IPS DF 4.7 (cell line): ENCODE measurements at regions not wholly inside any gene's neighbourhood (a gene's known extent, or its start where the extent isn't known, plus 50 kb on each side); places are given as distances from the start of the nearest gene placed in this dataset.
"Not testable (repeated sequence)": the region's sequence is repeated elsewhere in the genome, so short reads cannot be mapped to it uniquely, and the experiment has no call there.

Experiments
- DNase-seq: peaks from one replicate; pipeline ENCODE4 v3.0.0-alpha.2; 2013; ENCODE audit warnings: low spot score; ENCODE audit errors: extremely low read depth

DNA sequence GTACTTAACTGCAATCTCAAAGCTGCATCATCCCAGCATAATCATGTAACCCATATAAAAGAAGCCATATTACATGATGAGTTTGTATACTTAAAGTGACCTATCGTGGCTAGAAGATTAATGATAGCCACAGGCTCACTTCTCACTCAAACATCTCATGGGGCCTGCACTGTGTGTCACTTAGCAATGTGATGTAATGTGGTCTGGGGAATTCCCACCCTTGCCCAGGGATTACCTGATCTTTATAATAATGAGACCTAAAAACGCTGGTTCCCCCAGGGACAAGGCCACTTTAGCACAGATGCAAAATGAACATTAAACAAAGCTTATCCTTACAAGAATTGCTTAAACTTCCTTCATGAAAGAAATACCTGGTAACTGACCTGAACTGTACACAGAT is 427.1 kb upstream of the CNTNAP5 start:
- no peak for DNase-seq

DNA sequence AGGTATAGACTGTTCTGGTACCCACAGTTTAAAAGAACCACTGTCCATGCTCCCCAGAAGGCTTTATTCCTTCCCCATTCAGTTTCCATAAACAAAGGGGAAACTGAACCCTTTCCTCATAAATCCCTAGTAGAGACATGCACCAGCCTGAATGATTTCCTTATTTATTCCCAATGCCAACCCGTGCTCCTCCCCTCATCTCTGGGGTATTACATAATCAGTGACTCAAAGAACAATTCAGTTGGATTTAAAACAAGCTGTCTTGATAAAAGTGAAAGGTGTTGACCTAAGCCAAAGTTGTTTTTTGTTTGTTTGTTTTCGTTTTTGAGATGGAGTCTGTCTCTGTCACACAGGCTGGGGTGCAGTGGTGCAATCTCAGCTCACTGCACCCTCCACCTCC is 418.5 kb upstream of the CNTNAP5 start:
- DNase-seq, result no peak

DNA sequence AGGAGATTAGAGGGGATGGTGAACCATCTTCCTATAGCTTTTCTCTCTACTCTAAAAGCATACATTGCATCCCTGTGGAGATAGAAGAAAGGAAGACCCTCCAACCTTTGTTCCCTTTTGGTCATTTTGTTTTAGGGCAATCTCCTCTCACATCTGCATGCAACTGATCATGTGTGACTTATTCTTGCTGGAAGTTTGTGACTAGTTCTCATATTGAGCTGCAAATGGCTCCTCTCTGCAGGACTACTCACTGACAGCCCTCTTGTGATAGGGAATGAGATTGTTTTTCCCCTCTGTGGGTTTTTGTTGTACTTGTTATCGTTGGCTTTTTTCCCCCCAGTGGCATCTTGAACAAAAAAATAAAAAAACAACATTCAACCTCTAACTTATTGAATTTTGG is 416.0 kb upstream of the CNTNAP5 start:
- DNase-seq, result peak; percentile 16

DNA sequence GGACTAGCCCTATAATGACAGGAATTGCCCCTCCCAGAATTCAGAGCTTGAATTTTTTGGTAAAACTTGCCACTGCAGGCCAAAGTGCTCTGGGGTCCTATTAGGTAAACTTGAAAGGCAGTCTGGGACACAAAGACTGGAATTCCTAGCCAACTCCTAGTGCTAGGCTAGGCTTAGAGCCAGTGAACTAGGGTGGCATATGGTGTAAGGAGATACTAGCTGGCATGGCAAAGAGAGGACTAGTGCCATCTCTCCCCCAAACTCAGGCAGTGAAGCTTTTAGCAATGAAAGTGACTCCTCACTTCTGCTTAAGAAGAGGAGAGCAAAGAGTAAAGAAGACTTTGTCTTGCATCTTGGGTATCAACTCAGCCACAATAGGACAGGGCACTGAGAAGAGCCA is 410.5 kb upstream of the CNTNAP5 start:
- no peak for DNase-seq

DNA sequence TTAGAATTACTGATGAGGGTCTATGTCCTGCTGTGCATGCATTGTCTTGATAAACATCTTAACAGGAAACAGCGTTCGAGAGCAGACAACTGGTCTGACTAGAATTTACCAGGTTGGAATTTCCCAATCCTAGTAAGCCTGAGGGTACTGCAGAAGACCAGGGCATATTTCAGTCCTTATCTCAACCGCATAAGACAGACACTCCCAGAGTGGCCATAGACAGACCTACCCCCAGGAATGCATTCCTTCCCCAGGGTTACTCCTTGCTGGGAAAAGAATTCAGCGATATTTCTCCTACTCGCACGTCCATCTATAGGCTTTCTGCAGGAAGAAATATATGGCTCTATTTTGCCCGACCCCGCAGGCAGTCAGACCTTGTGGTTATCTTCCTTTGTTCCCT is 406.4 kb upstream of the CNTNAP5 start:
- not testable (repeated sequence) for DNase-seq

DNA sequence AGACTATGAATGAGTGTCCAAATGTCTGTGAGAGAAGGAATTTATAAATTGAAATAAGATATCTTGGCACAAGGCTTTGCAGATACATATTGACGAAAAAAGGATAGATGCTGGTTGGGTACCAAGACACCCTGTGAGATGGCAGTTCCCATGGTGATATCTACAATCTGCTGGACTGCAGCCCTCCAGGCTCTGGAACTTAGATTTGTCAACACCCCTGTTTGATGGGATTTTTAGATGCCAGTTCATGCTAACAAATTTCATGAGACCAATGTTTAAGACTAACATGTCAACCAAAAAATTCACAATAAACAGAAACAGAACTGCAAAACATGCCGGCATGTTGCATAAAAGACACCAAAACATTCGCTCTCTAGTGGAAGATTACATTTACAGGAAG is 400.3 kb upstream of the CNTNAP5 start:
- DNase-seq, result no peak

DNA sequence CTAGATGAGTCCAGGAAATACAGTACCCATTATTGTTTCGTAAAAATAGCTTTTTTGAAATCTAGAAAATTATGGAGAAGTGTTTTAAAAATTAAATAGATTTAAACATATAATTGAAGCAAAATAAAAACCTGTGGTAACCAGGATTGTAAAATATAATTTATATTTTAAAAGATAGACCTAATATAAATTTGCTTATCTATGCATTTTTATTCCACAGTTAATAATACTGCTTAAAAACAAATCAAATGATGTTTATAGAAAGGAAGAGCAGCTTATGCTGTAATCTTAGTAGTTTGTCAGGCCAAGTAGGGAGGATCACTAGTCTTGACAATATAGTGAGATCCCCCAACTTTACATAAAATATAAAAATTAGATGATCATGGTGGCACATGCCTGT is 388.9 kb upstream of the CNTNAP5 start:
- no peak for DNase-seq

DNA sequence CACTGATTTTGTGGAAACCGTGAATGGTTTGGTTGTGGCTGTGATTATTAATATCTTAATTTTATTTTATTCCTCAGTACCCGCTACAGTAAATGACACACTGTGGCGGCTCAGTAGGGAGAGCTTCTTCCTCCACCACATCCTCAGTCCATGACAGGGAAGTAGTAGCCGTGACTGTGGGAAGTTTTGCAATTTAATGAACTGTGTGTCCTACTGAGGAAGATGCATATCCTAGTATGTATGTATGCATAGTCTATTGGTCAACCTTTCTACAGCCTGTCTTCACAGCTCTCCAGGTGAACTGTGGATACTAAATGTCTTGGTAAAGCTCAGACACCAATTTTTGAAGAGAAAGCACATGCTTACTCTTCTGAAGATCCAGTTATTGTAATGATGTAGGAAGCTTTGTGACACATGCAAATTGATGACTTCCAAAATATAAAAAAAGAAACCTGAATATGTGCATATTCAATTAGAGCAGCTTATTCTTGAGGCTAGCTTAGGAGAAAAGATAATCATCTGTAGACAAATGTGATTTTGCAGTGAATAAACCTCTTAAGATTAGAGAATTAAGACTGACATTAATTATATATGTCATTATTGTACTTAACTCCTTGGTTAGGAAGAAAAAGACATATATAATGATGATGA is 384.3 kb upstream of the CNTNAP5 start:
- no peak for DNase-seq

DNA sequence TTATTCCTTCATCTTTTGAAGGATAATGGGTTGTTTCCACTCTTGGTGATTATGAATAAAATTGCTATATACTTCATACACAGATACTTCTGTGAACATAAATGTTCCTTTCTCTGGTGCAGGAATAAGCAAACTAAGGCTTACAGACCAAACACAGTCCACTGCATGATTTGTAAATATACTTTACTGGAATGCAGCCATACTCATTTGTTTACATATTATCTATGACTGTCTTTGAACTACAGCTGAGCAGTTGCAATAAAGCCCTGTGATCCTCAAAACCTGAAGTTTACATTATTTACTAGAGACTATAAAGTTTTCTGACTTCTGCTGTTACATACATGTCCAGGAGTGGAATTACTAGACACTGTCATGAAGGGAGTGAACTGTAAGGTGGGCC is 381.0 kb upstream of the CNTNAP5 start:
- no peak for DNase-seq

DNA sequence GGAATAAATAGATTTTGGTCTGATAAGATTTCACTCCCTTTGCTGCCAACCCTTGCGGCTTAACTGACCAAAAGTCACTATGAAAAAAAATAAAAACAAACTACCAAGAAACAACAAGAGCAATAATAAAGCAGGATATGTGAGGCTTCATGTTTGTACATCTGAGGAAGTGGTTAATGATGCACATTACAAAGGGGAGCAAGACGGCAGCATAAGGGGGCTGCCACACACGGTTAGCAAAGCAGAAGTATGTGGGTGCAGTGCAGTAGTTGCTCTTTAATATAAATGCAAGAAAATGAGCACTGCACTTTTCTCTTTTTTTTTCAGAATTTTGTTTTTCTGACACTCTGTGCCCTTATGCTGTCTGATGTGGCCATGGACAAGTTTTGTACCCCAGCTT is 377.1 kb upstream of the CNTNAP5 start:
- DNase-seq, result no peak

DNA sequence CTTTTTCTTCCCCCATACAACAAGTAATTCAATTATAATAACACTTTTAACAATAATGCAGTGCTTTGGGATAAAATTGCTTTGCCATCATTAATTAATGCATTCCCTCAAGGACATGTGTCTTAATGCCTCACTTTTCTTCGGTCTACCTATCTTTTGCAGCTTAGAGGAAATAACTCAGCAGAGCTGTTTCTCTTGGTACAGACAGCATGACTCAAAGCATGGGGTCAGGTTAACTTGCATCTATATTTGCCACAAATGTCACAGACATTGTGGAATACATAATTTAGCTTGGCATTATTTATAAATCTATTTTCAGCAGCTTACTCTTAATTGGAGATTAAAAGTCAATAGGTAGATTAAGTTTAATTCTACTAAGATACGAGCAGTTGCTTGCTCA is 376.1 kb upstream of the CNTNAP5 start:
- no peak for DNase-seq

DNA sequence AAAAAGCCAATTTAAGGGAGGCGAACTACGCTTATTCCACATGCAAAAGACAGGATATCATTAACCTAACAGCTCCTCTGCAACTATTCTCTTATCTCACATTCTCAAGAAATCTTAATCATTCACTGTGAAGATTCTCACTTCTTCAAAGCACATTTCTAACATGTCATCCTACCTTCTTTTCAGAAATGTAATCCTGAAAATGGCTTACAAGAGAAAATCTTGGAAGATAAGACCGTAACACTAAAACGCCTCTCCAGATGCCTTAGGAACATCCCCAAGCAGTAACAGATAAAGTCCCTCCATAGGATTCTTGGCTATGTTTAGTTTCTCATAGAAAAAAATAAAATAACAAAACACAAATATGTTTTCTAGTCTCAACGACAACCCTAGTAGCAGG is 373.9 kb upstream of the CNTNAP5 start:
- no peak for DNase-seq

DNA sequence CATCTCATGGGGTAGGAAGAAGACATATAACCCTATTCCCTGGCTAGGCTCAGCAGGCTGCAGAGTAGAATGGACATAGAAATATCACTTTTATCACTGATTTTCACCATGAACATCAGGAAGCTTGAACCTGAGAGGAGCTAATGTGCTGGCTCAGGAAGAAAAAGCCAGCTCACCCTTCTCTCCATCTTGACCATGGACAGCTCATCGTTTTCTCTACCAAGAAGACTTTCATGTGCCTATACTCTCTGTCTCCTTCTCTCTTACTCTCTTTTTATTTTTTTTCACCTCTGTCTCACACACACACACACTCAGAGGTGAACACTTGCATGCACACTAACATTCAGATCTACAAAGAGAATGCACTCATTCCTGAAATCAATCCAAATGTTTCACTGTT is 372.8 kb upstream of the CNTNAP5 start:
- DNase-seq, result no peak

DNA sequence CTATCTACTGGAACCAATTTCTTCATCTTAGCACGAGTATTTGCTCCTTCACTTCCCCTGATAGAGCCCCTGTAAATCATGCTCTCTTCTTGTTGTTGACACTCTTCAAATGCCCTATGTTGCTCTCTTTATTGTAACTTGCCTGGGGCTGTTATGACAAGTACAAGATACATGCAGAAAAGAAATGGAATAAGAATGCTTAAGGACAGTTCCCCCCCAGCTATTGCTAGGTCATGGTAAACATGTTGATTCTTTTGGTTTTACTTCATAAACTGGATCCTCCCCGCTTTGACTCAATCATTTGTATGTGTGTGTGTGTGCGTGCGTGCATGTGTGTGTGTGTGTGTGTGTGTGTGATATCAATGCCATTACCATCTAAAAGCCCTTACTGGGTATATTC is 368.5 kb upstream of the CNTNAP5 start:
- DNase-seq, result no peak

DNA sequence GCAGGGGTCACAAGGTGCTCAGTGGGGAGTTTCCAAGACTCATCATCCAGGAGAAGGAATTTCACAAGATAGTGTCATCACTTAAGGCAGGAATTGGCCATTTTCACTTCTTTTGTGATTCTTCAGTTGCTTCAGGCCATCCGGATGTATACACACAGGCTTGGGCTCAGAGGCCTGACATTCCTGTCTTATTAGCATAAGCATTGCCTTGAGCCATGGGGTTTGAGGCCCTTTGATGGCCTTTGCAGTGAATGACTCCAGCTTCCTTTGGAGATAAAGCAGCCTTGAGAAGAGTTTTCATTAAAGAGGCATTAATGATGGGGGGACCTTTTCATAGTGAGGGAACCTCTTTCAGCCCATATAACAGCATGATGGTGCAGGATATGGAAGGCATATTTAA is 366.0 kb upstream of the CNTNAP5 start:
- DNase-seq, result no peak

DNA sequence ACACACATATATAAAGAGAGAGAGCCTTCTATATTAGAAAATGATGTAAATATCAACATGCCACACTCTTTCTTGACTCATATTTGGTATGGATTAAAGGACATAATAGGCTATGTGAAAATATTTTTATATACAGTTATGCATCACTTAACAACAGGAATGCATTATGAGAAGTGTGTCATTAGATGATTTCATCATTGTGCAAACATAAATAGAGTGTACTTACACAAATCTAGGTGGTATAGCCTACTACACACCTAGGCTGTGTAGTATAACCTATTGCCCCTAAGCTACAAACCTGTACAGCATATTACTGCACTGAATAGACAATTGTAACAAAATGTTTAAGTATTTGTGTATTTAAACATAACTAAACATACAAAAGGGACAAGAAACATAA is 354.8 kb upstream of the CNTNAP5 start:
- DNase-seq, result no peak

DNA sequence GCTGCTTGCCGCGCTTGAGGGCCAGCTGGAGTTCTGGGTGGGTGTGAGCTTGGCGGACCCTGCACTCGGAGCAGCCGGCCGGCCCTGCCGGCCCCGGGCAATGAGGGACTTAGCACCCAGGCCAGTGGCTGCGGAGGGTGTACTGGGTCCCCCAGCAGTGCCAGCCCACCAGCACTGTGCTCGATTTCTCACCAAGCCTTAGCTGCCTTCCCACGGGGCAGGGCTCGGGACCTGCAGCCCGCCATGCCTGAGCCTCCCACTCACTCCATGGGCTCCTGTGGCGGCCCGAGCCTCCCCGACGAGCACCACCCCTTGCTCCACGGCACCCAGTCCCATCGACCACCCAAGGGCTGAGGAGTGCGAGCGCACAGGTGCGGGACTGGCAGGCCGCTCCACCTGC is 341.3 kb upstream of the CNTNAP5 start:
- not testable (repeated sequence) for DNase-seq

DNA sequence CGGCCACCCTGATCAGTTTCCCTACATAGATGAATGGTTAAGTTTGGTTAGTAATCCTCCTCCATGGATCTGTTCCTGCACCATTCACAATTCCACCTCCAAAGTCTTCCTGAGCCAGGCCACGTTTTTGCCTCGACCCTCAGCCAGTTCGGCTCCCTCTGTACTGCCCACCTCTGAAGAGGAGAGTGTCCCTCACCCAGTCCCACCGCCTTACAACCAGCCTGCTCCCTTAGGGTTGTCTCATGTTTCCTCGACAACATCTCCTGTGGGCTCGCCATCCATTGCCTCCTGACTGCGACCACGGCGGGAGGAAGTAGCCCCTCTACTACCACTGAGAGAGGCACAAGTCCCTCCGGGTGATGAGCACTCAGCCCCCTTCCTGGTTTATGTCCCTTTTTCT is 338.0 kb upstream of the CNTNAP5 start:
- no peak for DNase-seq

DNA sequence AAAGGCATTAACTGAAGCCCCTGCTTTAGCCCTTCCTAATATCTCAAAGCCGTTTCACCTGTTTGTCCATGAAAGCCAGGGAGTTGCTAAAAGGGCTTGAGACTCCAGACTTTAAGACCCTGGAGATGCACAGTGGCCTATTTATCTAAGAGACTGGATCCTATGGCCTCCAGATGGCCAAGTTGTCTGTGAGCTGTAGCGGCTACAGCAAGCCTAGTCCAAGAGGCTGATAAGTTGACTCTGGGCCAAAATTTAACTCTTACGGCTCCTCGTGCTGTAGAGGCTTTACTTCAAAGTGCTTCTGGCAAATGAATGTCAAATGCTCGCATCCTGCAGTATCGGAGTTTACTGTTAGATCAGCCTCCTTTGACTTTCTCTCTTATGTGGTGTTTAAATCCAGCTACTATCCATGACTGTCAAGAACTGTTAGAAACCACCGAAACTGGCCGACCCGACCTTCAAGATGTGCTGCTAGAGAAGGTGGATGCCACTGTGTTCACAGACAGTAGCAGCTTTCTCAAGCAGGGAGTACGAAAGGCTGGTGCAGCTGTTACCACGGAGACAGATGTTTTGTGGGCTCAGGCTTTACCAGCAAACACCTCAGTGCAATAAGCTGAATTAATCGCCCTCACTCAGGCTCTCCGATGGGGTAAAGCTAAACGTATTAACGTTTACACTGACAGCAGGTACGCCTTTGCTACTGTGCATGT is 336.7 kb upstream of the CNTNAP5 start:
- DNase-seq, result no peak

DNA sequence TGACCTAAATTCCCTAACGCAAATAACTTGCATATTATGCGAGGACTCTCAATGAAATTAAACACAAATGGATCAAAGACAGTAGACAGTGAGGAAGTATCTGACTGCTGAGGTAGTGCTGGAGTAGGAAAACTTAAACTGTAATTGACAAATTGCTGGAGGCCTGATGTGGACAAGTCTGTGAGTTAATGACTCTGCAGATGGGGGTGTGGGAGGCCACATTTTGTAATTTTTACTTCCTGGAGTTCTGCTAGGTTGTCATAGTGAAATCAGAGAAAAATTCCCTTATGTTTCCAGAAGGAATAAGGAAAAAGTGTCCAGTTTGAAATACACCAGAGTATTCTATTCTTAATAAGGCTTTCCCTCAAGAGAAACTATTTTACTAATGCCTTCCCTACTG is 333.0 kb upstream of the CNTNAP5 start:
- DNase-seq, result no peak

DNA sequence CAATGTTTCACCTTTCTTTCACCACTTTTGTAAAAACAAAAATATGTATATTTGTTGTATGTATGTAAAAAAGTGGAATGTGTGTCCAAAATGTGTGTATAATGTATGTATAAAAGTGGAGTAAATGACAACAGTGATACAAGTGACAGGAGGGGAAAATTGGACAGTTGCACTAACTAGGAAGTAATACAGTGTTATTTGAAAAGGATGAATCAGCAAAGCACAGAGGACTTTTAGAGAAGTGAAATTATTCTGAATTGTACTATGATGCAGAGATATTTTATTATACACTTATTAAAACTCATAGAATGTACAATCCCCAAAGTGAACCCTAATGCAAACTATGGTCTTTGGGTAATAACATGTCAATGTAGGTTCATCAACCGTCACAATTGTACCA is 331.3 kb upstream of the CNTNAP5 start:
- no peak for DNase-seq

DNA sequence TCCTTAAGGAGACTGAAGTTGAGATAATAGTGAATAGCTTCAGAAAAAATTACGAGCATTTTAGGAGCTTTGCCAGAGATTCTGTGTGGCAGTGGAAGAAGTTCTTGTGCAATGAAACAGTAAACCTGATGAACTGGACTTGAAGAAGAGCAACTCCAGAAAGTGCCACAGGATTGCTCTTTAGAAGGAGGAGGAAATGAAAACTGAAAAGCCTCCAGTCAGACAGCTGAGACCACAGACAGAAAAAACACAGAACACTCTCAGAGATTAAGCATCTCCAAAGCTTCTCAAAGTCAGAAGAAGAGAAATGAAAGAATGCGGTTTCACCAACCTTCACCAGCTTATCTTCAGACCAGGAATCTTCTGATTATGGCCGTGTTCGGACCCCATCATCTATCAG is 329.7 kb upstream of the CNTNAP5 start:
- DNase-seq, result no peak

DNA sequence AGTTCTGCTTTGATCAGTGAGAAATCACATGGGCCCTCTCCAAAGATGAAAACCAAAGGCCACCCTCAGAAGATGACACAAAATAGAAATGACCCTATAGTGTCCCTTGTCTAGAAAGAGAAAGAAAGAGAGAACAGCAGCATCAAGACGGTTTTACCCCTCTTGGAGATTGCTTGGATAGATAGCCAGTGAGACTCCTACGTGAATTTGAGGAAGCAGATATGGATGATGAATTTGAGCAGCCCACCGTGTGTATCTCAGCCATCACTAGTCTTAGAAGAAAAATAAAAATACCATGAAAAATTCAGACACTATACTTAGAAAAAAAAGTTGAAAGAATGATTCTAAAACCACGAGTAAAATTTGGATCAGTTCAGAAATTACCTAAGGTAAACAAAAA is 329.1 kb upstream of the CNTNAP5 start:
- no peak for DNase-seq
